Mesothelial cell of epicardium (in vitro differentiated cells): ENCODE measurements at regions not wholly inside any gene's neighbourhood (a gene's known extent, or its start where the extent isn't known, plus 50 kb on each side); places are given as distances from the start of the nearest gene placed in this dataset.

ENCODE experiments used
- DNase-seq, 2 experiments: peaks; one replicate each; pipeline ENCODE4 v3.0.0; 2021; ENCODE audit warnings: low spot score in 2 of 2; ENCODE audit not compliant: unreplicated experiment in 2 of 2
- H3K27ac Mint-ChIP-seq: 2 replicates; pipeline ENCODE4 v1.8.0; 2021; ENCODE audit warnings: mixed read lengths
- H3K27me3 Mint-ChIP-seq: 2 replicates; pipeline ENCODE4 v1.8.0; 2021; ENCODE audit warnings: low read depth, mixed read lengths
- H3K36me3 Mint-ChIP-seq: 2 replicates; pipeline ENCODE4 v1.8.0; 2021; ENCODE audit warnings: mixed read lengths
- H3K4me1 Mint-ChIP-seq: 2 replicates; pipeline ENCODE4 v1.8.0; 2021; ENCODE audit warnings: mixed read lengths
- H3K4me3 Mint-ChIP-seq: 2 replicates; pipeline ENCODE4 v1.8.0; 2021; ENCODE audit warnings: mild to moderate bottlenecking, moderate library complexity, mixed read lengths
- H3K9me3 Mint-ChIP-seq: 2 replicates; pipeline ENCODE4 v1.8.0; 2021; ENCODE audit warnings: mixed read lengths
- TF ChIP-seq, protein P1 (sequence below): fragments of 200-600 bp; sonication (generic); IDR thresholded peaks from one replicate; pipeline ENCODE4 v1.5.0; 2021; ENCODE audit warnings: antibody characterized with exemption; ENCODE audit not compliant: unreplicated experiment

DNA sequence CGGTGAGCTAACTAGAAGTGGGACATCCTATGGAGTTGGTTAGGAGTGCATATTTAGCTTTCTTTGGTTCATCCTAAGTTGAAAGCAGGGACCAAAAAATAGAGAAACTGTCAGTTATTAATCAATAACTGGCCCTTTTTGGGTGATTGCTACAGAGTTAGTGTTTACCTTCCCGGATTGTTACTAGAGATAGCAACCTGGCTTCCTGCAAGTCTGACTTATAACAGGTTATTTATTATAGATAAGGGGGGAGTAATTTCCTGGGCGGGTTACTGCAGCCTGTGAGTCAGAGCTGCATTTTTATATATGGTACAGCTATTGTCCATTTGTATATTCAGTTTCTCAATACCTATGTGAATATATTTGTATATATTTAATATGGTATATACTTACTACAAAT lies 522.0 kb downstream of the MFSD1 start:
- no peak for DNase-seq
- Mint-ChIP-seq H3K27me3 (no peaks in the 10 kb centered on the region), H3K36me3 (no peaks in the 10 kb centered on the region), H3K4me1 (no peaks in the 10 kb centered on the region), H3K27ac (no peak overlapping the region), H3K4me3 (no peak overlapping the region), H3K9me3 (peaks cover 6% of the 10 kb centered on the region)
- TF ChIP-seq, protein P1, sequence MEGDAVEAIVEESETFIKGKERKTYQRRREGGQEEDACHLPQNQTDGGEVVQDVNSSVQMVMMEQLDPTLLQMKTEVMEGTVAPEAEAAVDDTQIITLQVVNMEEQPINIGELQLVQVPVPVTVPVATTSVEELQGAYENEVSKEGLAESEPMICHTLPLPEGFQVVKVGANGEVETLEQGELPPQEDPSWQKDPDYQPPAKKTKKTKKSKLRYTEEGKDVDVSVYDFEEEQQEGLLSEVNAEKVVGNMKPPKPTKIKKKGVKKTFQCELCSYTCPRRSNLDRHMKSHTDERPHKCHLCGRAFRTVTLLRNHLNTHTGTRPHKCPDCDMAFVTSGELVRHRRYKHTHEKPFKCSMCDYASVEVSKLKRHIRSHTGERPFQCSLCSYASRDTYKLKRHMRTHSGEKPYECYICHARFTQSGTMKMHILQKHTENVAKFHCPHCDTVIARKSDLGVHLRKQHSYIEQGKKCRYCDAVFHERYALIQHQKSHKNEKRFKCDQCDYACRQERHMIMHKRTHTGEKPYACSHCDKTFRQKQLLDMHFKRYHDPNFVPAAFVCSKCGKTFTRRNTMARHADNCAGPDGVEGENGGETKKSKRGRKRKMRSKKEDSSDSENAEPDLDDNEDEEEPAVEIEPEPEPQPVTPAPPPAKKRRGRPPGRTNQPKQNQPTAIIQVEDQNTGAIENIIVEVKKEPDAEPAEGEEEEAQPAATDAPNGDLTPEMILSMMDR: no peak

- Mint-ChIP-seq H3K36me3 (no peaks in the 10 kb centered on the region), H3K4me1 (peaks cover 8% of the 10 kb centered on the region), H3K9me3 (peaks cover 6% of the 10 kb centered on the region), H3K4me3 (no peak overlapping the region), H3K27me3 (no peaks in the 10 kb centered on the region), H3K27ac (no peak overlapping the region)
- DNase-seq: no peak
- TF ChIP-seq, protein P1: no peak
Observed at GRCh38 chr3:159326998-159327397, 525.1 kb downstream of the MFSD1 start.

GRCh38 chr3:159332535-159333099 lies 530.8 kb downstream of the MFSD1 start:
- Mint-ChIP-seq H3K27ac (no peak overlapping the region), H3K4me3 (no peak overlapping the region), H3K4me1 (peaks cover 8% of the 10 kb centered on the region), H3K9me3 (peaks cover 3% of the 10 kb centered on the region), H3K27me3 (no peaks in the 10 kb centered on the region), H3K36me3 (no peaks in the 10 kb centered on the region)
- TF ChIP-seq, protein P1: no peak
- no peak for DNase-seq

- TF ChIP-seq, protein P1: no peak
- H3K36me3 Mint-ChIP-seq: peaks cover 3% of the 10 kb centered on the region
- H3K27me3 Mint-ChIP-seq: no peaks in the 10 kb centered on the region
- no peak overlapping the region for H3K27ac Mint-ChIP-seq
- H3K4me1 Mint-ChIP-seq: no peaks in the 10 kb centered on the region
- no peak overlapping the region for H3K4me3 Mint-ChIP-seq
- peaks cover 20% of the 10 kb centered on the region for H3K9me3 Mint-ChIP-seq
- DNase-seq: no peak
Observed at GRCh38 chr3:159339131-159339530, 537.3 kb downstream of the MFSD1 start.

DNA sequence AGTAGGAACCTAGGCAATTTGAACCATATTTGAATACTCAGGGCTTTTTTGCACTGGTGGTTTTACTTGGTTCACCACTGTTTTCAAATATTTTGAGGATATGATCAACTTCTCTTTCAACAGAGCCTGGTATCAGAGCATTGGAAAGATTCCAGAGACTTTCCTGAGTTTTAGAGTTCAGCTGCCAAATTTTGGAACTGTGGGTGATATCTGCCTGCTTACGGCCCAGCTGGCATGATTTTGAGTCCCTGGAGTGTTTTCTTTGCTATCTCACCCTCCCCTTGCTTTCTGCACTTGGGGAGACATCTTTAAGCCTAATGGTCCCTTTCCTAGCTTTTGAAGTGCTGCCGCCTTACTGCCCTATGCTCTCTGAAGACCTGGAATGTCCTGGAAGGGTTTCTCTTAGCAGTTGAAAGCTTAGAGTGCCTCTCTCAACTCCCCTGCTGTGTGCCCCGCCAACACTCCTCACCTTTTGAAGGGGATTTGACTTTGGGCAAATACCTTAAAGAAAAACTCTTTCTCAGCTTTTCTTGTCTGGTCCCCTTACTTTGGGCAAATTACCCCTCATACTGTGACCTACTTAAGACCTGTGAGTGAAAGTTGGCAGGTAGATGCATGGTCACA lies 539.1 kb downstream of the MFSD1 start:
- H3K27ac Mint-ChIP-seq: no peak overlapping the region
- DNase-seq: no peak
- TF ChIP-seq, protein P1: no peak
- peaks cover 20% of the 10 kb centered on the region for H3K9me3 Mint-ChIP-seq
- no peak overlapping the region for H3K4me3 Mint-ChIP-seq
- H3K36me3 Mint-ChIP-seq: peaks cover 3% of the 10 kb centered on the region
- H3K27me3 Mint-ChIP-seq: no peaks in the 10 kb centered on the region
- H3K4me1 Mint-ChIP-seq: no peaks in the 10 kb centered on the region
